Middle frontal gyrus (tissue), 1 donor: ENCODE measurements at regions not wholly inside any gene's neighbourhood (a gene's known extent, or its start where the extent isn't known, plus 50 kb on each side); places are given as distances from the start of the nearest gene placed in this dataset.
A peak's percentile ranks its signal among the peaks of the same experiment; 100 is the strongest.
"Not testable (repeated sequence)": the region's sequence is repeated elsewhere in the genome, so short reads cannot be mapped to it uniquely, and the experiment has no call there.

ENCODE experiments used
- DNase-seq: peaks from one replicate; pipeline ENCODE4 v3.0.0-alpha.2; 2015; ENCODE audit warnings: low spot score; ENCODE audit errors: extremely low spot score

- DNase-seq: no peak
These were observed 129.8 kb upstream of the TMEM229A start for GRCh38 chr7:124162667-124163066.

- DNase-seq: no peak
These were observed 122.7 kb upstream of the TMEM229A start for GRCh38 chr7:124155432-124156022.

GRCh38 chr7:124152859-124153692 is 120.2 kb upstream of the TMEM229A start:
- no peak for DNase-seq

GRCh38 chr7:124137664-124138063 is 104.8 kb upstream of the TMEM229A start:
- DNase-seq: no peak

GRCh38 chr7:124124201-124124600 is 91.3 kb upstream of the TMEM229A start:
- no peak for DNase-seq

GRCh38 chr7:124120911-124121310 is 88.0 kb upstream of the TMEM229A start:
- no peak for DNase-seq

- DNase-seq: no peak
These were observed 80.2 kb upstream of the TMEM229A start for GRCh38 chr7:124113045-124113444.

- DNase-seq: no peak
These were observed 73.7 kb upstream of the TMEM229A start for GRCh38 chr7:124106575-124106974.

- DNase-seq: peak; percentile 18
These were observed 68.4 kb upstream of the TMEM229A start for GRCh38 chr7:124101173-124101768.

- no peak for DNase-seq
These were observed 67.3 kb upstream of the TMEM229A start for GRCh38 chr7:124100190-124100589.

- not testable (repeated sequence) for DNase-seq
These were observed 66.7 kb upstream of the TMEM229A start for GRCh38 chr7:124099585-124099984.

- DNase-seq: no peak
These were observed 56.8 kb upstream of the TMEM229A start for GRCh38 chr7:124089621-124090020.

- no peak for DNase-seq
These were observed 55.7 kb upstream of the TMEM229A start for GRCh38 chr7:124088590-124088989.

GRCh38 chr7:124086843-124087242 is 54.0 kb upstream of the TMEM229A start:
- DNase-seq: no peak

- peak; percentile 73 for DNase-seq
These were observed 52.3 kb upstream of the TMEM229A start for GRCh38 chr7:124085179-124085578.

GRCh38 chr7:124084024-124084423 is 51.2 kb upstream of the TMEM229A start:
- no peak for DNase-seq
